Amniotic stem cell (primary cell): ENCODE measurements at regions not wholly inside any gene's neighbourhood (a gene's known extent, or its start where the extent isn't known, plus 50 kb on each side); places are given as distances from the start of the nearest gene placed in this dataset.

ENCODE experiments used
- DNase-seq: peaks from one replicate; lab custom pipeline; 2025; lab: John Stamatoyannopoulos, UW

GRCh38 chr1:95431235-95431634 is 197.2 kb downstream of the RWDD3 start:
- DNase-seq, result no peak

- DNase-seq, result no peak
Observed at GRCh38 chr1:95435611-95436010, 201.6 kb downstream of the RWDD3 start.

- no peak for DNase-seq
Observed at GRCh38 chr1:95437011-95437410, 203.0 kb downstream of the RWDD3 start.

- DNase-seq, result no peak
Observed at GRCh38 chr1:95437781-95438180, 203.8 kb downstream of the RWDD3 start.

- DNase-seq, result no peak
Observed at GRCh38 chr1:95438218-95438948, 204.4 kb downstream of the RWDD3 start.

GRCh38 chr1:95440511-95440910 is 206.5 kb downstream of the RWDD3 start:
- DNase-seq, result no peak

- no peak for DNase-seq
Observed at GRCh38 chr1:95449516-95449915, 215.5 kb downstream of the RWDD3 start.

GRCh38 chr1:95451054-95451453 is 217.0 kb downstream of the RWDD3 start:
- DNase-seq, result no peak

GRCh38 chr1:95451904-95452303 is 217.9 kb downstream of the RWDD3 start:
- no peak for DNase-seq

- no peak for DNase-seq
Observed at GRCh38 chr1:95453053-95453452, 219.0 kb downstream of the RWDD3 start.

- DNase-seq, result no peak
Observed at GRCh38 chr1:95467036-95467435, 233.0 kb downstream of the RWDD3 start.

GRCh38 chr1:95475686-95476457 is 241.9 kb downstream of the RWDD3 start:
- no peak for DNase-seq

- DNase-seq, result no peak
Observed at GRCh38 chr1:95496307-95496706, 262.3 kb downstream of the RWDD3 start.

- no peak for DNase-seq
Observed at GRCh38 chr1:95496773-95497172, 262.8 kb downstream of the RWDD3 start.

- no peak for DNase-seq
Observed at GRCh38 chr1:95497566-95497965, 263.6 kb downstream of the RWDD3 start.

- no peak for DNase-seq
Observed at GRCh38 chr1:95503278-95504030, 269.4 kb downstream of the RWDD3 start.

GRCh38 chr1:95504321-95504720 is 270.3 kb downstream of the RWDD3 start:
- DNase-seq, result no peak

GRCh38 chr1:95506736-95507414 is 272.9 kb downstream of the RWDD3 start:
- DNase-seq, result no peak

- no peak for DNase-seq
Observed at GRCh38 chr1:95509989-95510388, 276.0 kb downstream of the RWDD3 start.

- DNase-seq, result no peak
Observed at GRCh38 chr1:95512925-95513324, 278.9 kb downstream of the RWDD3 start.

GRCh38 chr1:95517506-95517905 is 283.5 kb downstream of the RWDD3 start:
- no peak for DNase-seq

GRCh38 chr1:95518310-95518709 is 284.3 kb downstream of the RWDD3 start:
- no peak for DNase-seq
